Peyer's patch (tissue), 4 donors: ENCODE measurements at regions not wholly inside any gene's neighbourhood (a gene's known extent, or its start where the extent isn't known, plus 50 kb on each side); places are given as distances from the start of the nearest gene placed in this dataset.

Experiments
- DNase-seq, 3 donors: peaks; one replicate each; pipeline ENCODE4 v3.0.0-alpha.2; 2017 to 2019
- H3K27ac ChIP-seq, 4 donors: fragments of 200-600 bp; sonication (generic); one replicate each; pipeline ENCODE4 v1.5.1; 2016 to 2019
- H3K27me3 ChIP-seq, 2 donors: fragments of 200-600 bp; sonication (generic); one replicate each; pipeline ENCODE4 v1.5.1; 2019
- H3K36me3 ChIP-seq, 3 donors: fragments of 200-600 bp; sonication (generic); one replicate each; pipeline ENCODE4 v1.5.1; 2016 to 2019
- H3K4me1 ChIP-seq, 4 donors: fragments of 200-600 bp; sonication (generic); one replicate each; pipeline ENCODE4 v1.5.1; 2016 to 2019
- H3K4me3 ChIP-seq, 4 donors: fragments of 200-600 bp; sonication (generic); 1 replicate in 3 of 4; 2 replicates in 1 of 4; pipeline ENCODE4 v1.5.1; 2016 to 2019; ENCODE audit warnings: mild to moderate bottlenecking in 1 of 4
- H3K9me3 ChIP-seq, 4 donors: fragments of 200-600 bp; sonication (generic); one replicate each; pipeline ENCODE4 v1.5.1; 2016 to 2019; ENCODE audit warnings: mild to moderate bottlenecking in 1 of 4
- CTCF ChIP-seq, 6 experiments: fragments of 450-650 bp in 4 of 6; fragments of 200-600 bp in 2 of 6; sonication (generic) in 1 of 6; IDR thresholded peaks; one replicate each; pipeline ENCODE4 v1.5.1; 2017 to 2019; ENCODE audit warnings: antibody characterized with exemption in 6 of 6, mild to moderate bottlenecking in 3 of 6, moderate library complexity in 1 of 6
- POLR2A ChIP-seq, 2 donors: fragments of 450-650 bp; IDR thresholded peaks; one replicate each; pipeline ENCODE4 v1.5.1; 2017; ENCODE audit warnings: antibody characterized with exemption in 2 of 2, mild to moderate bottlenecking in 2 of 2, moderate library complexity in 2 of 2

DNA sequence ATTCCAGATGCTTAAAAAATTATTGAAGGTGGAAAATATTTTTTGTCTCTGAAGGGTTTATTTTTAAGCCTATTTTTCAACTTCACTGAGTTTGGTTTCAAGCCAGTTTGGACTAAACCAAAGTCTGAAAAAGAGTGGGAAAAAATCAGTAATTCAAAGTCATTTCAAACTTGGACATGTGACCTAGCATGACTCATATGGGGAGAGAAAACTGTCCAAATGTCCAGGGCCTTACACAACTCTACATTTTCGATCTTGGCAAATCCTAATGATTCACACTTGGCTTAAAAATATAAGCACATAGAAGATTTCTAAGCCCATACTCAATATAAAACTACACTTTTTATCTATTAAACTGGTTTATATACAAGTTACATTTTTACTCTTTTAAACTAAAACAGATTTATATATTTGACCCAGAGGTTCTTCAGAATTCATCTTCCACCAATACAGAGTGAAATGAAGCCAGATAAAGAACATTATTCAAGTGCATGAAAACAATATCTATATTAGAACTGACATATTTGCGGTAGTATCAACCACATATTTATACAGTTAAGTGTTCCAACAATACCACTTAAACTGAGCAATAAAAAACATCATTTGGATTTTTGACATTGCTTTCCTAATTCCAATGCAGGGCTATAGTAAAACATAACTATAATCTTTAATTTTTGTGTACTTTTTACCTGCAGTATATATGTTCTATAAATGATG, 110.3 kb upstream of the TCF21 start:
- Histone ChIP-seq H3K4me3 (no peak overlapping the region), H3K9me3 (no peaks in the 10 kb centered on the region), H3K4me1 (no peaks in the 10 kb centered on the region), H3K27ac (no peak overlapping the region), H3K27me3 (no peaks in the 10 kb centered on the region), H3K36me3 (no peaks in the 10 kb centered on the region)
- no peak for DNase-seq
- no peak for TF ChIP-seq CTCF (IDR thresholded peaks at IDR 0.05)
- TF ChIP-seq POLR2A (IDR thresholded peaks at IDR 0.05) = no peak

DNA sequence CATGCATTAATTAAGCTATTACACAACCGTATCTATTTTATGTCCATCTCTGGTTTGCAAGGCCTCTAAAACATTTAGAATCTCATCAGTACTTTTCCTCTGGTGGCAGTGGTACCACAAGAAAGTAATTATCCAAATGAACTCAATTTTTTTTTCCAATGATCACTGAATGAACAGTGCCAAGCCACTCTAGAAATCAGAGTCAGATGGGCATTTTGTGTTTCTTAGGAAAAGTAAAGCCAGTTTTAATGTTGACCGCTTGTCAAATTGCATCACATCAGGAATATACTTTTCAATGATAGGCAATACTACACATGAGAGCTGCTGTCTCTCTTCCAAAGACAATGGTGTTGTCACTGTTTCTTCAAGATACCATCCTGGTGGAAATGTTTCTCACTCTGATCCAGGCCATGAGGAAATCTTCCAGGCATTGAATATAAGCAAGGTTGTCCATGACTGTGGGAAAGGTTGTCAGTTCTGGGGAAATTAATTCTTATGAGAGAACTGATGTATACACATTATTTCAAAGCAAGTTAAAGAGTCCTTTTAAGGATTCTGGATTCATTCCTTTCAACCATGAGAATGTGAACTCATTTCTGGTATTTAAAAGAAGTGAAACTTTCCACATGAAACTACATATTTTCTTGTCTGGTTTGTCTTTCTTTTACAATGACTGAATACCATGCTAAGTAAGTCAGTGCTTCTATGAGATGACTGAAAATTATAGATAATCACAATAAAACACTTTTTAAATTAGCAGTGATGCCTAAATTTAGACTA, 108.8 kb upstream of the TCF21 start:
- H3K27ac ChIP-seq = no peak overlapping the region
- no peak overlapping the region for H3K4me3 ChIP-seq
- no peaks in the 10 kb centered on the region for H3K4me1 ChIP-seq
- H3K36me3 ChIP-seq = no peaks in the 10 kb centered on the region
- no peaks in the 10 kb centered on the region for H3K9me3 ChIP-seq
- TF ChIP-seq POLR2A (IDR thresholded peaks at IDR 0.05) (no peak), CTCF (IDR thresholded peaks at IDR 0.05) (no peak)
- H3K27me3 ChIP-seq = no peaks in the 10 kb centered on the region
- no peak for DNase-seq

GRCh38 chr6:133786016-133786415, 102.9 kb upstream of the TCF21 start:
- no peak for TF ChIP-seq CTCF (IDR thresholded peaks at IDR 0.05)
- no peak for TF ChIP-seq POLR2A (IDR thresholded peaks at IDR 0.05)
- Histone ChIP-seq H3K27me3 (no peaks in the 10 kb centered on the region), H3K9me3 (no peaks in the 10 kb centered on the region)

GRCh38 chr6:133787122-133787521, 101.8 kb upstream of the TCF21 start:
- H3K27ac ChIP-seq = no peak overlapping the region
- TF ChIP-seq POLR2A (IDR thresholded peaks at IDR 0.05) (no peak), CTCF (IDR thresholded peaks at IDR 0.05) (no peak)
- H3K4me1 ChIP-seq = no peaks in the 10 kb centered on the region
- DNase-seq = no peak
- H3K4me3 ChIP-seq = no peak overlapping the region
- no peaks in the 10 kb centered on the region for H3K9me3 ChIP-seq
- H3K36me3 ChIP-seq = no peaks in the 10 kb centered on the region
- H3K27me3 ChIP-seq = no peaks in the 10 kb centered on the region

More at GRCh38 chr6:133786016-133786415, 102.9 kb upstream of the TCF21 start:
- no peak for DNase-seq
- Histone ChIP-seq H3K36me3 (no peaks in the 10 kb centered on the region), H3K27ac (no peak overlapping the region), H3K4me1 (no peaks in the 10 kb centered on the region), H3K4me3 (no peak overlapping the region)

GRCh38 chr6:133787859-133788505, 100.9 kb upstream of the TCF21 start:
- no peak for DNase-seq
- TF ChIP-seq CTCF (IDR thresholded peaks at IDR 0.05) (no peak), POLR2A (IDR thresholded peaks at IDR 0.05) (no peak)
- Histone ChIP-seq H3K4me3 (no peak overlapping the region), H3K4me1 (no peaks in the 10 kb centered on the region), H3K9me3 (no peaks in the 10 kb centered on the region), H3K27ac (no peak overlapping the region), H3K36me3 (no peaks in the 10 kb centered on the region), H3K27me3 (no peaks in the 10 kb centered on the region)
